AG09309 (cell line): ENCODE measurements at regions not wholly inside any gene's neighbourhood (a gene's known extent, or its start where the extent isn't known, plus 50 kb on each side); places are given as distances from the start of the nearest gene placed in this dataset.

Source experiments
- DNase-seq: peaks from one replicate; pipeline ENCODE4 v3.0.0-alpha.2; 2010; ENCODE audit warnings: low read depth
- H3K4me3 ChIP-seq: 2 replicates; pipeline ENCODE4 v1.5.1; 2011; ENCODE audit warnings: mild to moderate bottlenecking, low read depth, low read length, moderate library complexity; ENCODE audit not compliant: control insufficient read depth
- TF ChIP-seq, protein P1 (sequence below): IDR thresholded peaks from 2 replicates; pipeline ENCODE4 v1.5.1; 2011; ENCODE audit warnings: mild to moderate bottlenecking, low read depth, low read length, inconsistent platforms; ENCODE audit not compliant: insufficient read depth, control insufficient read depth; ENCODE audit errors: missing control alignments

DNA sequence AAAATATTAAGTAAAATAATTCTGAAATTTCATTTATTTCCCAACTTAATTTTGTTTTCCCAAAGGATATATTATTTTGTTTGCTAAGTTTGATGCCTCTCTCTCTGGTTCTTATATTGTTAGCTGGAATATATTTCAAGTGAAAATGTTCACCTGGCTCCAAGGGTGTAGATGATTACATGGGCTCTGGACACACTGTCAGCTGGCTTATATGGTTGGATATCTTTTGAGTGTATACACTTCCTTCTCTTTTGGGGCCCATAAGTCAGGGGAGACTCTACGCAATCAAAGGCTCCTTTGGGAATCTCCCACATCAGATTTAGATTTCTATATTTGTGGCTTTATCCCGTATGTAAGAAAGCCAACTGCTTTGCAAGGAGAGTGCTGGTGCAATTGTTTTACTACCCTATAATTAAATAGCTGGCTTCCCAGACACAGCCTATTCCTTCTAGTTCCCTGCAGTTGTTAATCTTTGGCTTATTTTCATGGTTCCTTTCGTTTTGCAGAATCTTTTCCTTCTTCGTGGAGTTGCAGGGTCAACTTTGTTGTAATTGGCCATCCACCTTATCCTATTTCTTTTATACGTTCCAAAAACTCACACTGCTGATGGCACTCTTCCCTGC, 225.7 kb downstream of the DPH6 start:
- H3K4me3 ChIP-seq = no peak overlapping the region
- TF ChIP-seq, protein P1, sequence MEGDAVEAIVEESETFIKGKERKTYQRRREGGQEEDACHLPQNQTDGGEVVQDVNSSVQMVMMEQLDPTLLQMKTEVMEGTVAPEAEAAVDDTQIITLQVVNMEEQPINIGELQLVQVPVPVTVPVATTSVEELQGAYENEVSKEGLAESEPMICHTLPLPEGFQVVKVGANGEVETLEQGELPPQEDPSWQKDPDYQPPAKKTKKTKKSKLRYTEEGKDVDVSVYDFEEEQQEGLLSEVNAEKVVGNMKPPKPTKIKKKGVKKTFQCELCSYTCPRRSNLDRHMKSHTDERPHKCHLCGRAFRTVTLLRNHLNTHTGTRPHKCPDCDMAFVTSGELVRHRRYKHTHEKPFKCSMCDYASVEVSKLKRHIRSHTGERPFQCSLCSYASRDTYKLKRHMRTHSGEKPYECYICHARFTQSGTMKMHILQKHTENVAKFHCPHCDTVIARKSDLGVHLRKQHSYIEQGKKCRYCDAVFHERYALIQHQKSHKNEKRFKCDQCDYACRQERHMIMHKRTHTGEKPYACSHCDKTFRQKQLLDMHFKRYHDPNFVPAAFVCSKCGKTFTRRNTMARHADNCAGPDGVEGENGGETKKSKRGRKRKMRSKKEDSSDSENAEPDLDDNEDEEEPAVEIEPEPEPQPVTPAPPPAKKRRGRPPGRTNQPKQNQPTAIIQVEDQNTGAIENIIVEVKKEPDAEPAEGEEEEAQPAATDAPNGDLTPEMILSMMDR = no peak
- DNase-seq = no peak

DNA sequence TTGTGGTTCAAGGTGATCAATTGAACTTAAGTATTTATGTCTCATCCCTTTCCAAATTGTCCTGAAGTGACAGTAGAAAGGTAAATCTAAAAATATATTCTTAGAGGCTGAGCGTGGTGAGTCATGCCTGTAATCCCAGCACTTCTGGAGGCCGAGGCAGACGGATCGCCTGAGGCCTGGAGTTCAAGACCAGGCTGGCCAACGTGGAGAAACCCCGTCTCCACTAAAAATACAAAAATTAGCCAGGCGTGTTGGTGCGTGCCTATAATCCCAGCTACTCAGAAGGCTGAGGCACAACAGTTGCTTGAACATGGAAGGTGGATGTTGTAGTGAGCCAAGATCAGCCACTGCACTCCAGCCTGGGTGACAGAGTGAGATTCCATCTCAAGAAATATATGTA, 226.6 kb downstream of the DPH6 start:
- H3K4me3 ChIP-seq = no peak overlapping the region
- TF ChIP-seq, protein P1 = no peak
- no peak for DNase-seq

DNA sequence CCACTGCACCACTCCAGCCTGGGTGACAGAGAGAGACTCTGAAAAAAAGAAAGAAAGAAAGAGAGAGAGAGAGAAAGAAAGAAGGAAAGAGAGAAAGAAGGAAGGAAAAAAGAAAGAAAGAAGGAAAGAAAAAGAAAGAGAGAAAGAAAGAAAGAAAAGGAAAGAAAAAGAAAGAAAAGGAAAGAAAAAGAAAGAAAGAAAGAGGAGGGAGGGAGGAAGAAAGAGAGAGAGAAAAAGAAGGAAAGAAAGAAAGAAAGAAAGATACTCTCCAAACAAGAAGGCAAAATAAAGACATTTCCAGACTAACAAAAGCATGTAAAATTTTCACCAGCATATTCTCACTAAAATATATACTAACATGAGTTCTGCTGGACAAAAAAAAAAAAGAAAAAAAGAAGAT, 228.7 kb downstream of the DPH6 start:
- H3K4me3 ChIP-seq = no peak overlapping the region
- DNase-seq = no peak
- TF ChIP-seq, protein P1 = no peak

DNA sequence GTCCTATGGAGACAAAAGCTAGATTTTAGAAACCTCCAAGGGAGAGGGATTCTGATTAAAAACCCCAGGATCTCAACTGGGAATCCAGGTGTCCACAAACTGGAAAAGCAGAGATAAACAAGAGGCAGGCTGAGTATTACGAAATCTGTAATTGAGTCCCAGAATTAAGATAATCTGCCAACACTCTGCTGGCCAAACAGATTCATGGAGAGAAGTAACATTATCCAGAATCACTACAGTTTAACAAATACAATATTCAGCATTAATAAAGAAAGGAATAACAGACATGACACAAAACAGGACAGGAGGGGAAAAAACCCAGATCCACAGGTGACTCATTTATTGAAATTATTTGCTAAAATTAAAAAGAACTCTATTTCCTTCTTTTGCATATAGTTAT, 227.2 kb upstream of the NANOGP8 start:
- TF ChIP-seq, protein P1 = no peak
- DNase-seq = no peak
- H3K4me3 ChIP-seq = no peak overlapping the region

DNA sequence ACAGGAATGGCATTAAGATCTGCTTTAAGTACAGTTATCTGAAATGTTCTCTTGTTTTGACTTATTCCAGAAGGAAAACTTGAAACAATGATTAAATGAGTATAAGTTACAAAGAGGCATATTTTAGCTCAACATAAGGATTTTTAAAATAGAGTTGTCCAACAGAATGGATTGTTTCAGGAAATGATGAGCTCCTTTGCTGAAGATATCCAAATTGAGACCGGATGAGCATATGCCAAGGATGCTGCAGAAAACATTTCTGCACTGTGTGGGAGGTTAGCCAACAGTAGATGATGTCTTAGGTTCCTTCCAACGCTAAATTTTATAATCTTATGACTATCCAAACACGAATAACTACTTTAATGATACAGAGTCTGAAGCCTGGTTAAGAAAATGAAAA, 226.5 kb upstream of the NANOGP8 start:
- no peak overlapping the region for H3K4me3 ChIP-seq
- no peak for DNase-seq

DNA sequence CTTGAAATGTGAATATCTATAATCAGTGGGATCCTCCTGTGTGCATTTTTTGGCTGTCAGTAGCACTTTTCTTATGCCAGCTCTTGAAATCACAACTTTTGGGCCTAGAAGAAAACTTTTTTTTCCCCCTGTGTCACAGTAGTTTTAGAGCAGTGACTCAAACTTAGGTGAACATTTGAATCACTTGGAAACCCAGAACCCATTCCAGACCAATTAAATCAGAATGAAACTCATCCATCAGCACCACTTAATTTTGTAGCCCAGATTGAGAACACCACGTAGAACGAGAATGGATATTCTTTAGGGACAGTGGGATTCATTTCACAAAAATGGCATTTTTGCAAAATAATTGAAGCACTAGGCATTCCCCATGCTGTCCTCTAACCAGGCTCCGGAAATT, 224.8 kb upstream of the NANOGP8 start:
- TF ChIP-seq, protein P1 = no peak

More for the DNA sequence above, 226.5 kb upstream of the NANOGP8 start:
- TF ChIP-seq, protein P1 = no peak

DNA sequence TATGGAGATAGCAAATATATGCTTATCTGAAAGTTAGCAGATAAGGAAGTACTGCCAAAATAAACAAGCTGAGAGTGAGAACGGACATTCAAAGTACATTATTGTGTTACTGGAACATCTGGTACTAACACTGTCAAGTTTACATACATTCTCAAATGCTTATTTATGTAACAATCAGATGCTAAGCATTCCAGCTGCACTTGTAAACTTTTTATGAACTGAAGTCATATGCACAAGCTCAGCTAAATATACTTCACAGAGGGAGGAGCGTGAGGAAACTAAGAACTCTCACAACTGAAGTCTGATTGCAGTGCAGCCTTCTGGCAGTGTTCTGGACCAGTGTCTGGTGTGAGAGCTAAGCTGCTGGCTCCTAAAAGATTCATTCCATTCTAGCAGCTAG, 223.7 kb upstream of the NANOGP8 start:
- TF ChIP-seq, protein P1 = no peak
- peak; percentile 94 for DNase-seq
- H3K4me3 ChIP-seq = no peak overlapping the region

More for the DNA sequence above, 224.8 kb upstream of the NANOGP8 start:
- H3K4me3 ChIP-seq = no peak overlapping the region
- DNase-seq = no peak
